Naive B cell (primary cell): ENCODE measurements at regions not wholly inside any gene's neighbourhood (a gene's known extent, or its start where the extent isn't known, plus 50 kb on each side); places are given as distances from the start of the nearest gene placed in this dataset.
"Not testable (repeated sequence)": the region's sequence is repeated elsewhere in the genome, so short reads cannot be mapped to it uniquely, and the experiment has no call there.

Experiments
- ATAC-seq, 2 donors: fragments of 150-1000 bp; cut with Tn5 transposase; 2 replicates each; pipeline ENCODE4 v1.10.0; 2021; ENCODE audit warnings: low read depth in 2 of 2, mild to moderate bottlenecking in 2 of 2, moderate library complexity in 2 of 2
- DNase-seq: peaks from one replicate; pipeline ENCODE4 v3.0.0; 2022
- H3K27ac Mint-ChIP-seq, 6 donors: one replicate each; pipeline ENCODE4 v1.8.0; 2020 to 2022; ENCODE audit warnings: mild to moderate bottlenecking in 6 of 6, mixed read lengths in 6 of 6, moderate library complexity in 5 of 6, inconsistent platforms in 2 of 6
- H3K27me3 Mint-ChIP-seq, 3 donors: one replicate each; pipeline ENCODE4 v1.8.0; 2021 to 2022; ENCODE audit warnings: mixed read lengths in 3 of 3, mild to moderate bottlenecking in 1 of 3
- H3K36me3 Mint-ChIP-seq, 2 donors: one replicate each; pipeline ENCODE4 v1.8.0; 2020 to 2022; ENCODE audit warnings: mixed read lengths in 2 of 2, inconsistent platforms in 1 of 2, mild to moderate bottlenecking in 1 of 2
- H3K4me1 Mint-ChIP-seq, 3 donors: one replicate each; pipeline ENCODE4 v1.8.0; 2020 to 2022; ENCODE audit warnings: mixed read lengths in 3 of 3, inconsistent platforms in 1 of 3, mild to moderate bottlenecking in 1 of 3, moderate library complexity in 1 of 3
- H3K4me3 Mint-ChIP-seq, 8 donors: one replicate each; pipeline ENCODE4 v1.8.0; 2020 to 2022; ENCODE audit warnings: mild to moderate bottlenecking in 8 of 8, mixed read lengths in 8 of 8, moderate library complexity in 8 of 8, inconsistent platforms in 2 of 8
- H3K9me3 Mint-ChIP-seq, 7 donors: one replicate each; pipeline ENCODE4 v1.8.0; 2020 to 2022; ENCODE audit warnings: mixed read lengths in 7 of 7, mild to moderate bottlenecking in 5 of 7, inconsistent platforms in 2 of 7, moderate library complexity in 1 of 7

GRCh38 chr3:26104851-26105251 lies 315.0 kb downstream of the OXSM start:
- H3K9me3 Mint-ChIP-seq, result peaks cover 0 to 8% (median 6%) of the 10 kb centered on the region in 7 donors
- ATAC-seq, result no peak
- no peak overlapping the region for H3K4me3 Mint-ChIP-seq
- DNase-seq, result no peak
- peaks cover 7 to 19% (median 12%) of the 10 kb centered on the region in 3 donors for H3K4me1 Mint-ChIP-seq
- no peaks in the 10 kb centered on the region for H3K27me3 Mint-ChIP-seq
- peak overlapping the region in 2 of 6 donors; percentile 35 to 49 for H3K27ac Mint-ChIP-seq
- H3K36me3 Mint-ChIP-seq, result no peaks in the 10 kb centered on the region

GRCh38 chr3:26105261-26105660 lies 315.4 kb downstream of the OXSM start:
- no peaks in the 10 kb centered on the region for H3K27me3 Mint-ChIP-seq
- no peaks in the 10 kb centered on the region for H3K36me3 Mint-ChIP-seq
- no peak overlapping the region for H3K4me3 Mint-ChIP-seq
- peak overlapping the region in 2 of 6 donors; percentile 35 to 49 for H3K27ac Mint-ChIP-seq
- DNase-seq, result no peak
- H3K4me1 Mint-ChIP-seq, result peaks cover 7 to 19% (median 12%) of the 10 kb centered on the region in 3 donors
- H3K9me3 Mint-ChIP-seq, result peaks cover 0 to 8% (median 6%) of the 10 kb centered on the region in 7 donors
- ATAC-seq, result no peak

DNA sequence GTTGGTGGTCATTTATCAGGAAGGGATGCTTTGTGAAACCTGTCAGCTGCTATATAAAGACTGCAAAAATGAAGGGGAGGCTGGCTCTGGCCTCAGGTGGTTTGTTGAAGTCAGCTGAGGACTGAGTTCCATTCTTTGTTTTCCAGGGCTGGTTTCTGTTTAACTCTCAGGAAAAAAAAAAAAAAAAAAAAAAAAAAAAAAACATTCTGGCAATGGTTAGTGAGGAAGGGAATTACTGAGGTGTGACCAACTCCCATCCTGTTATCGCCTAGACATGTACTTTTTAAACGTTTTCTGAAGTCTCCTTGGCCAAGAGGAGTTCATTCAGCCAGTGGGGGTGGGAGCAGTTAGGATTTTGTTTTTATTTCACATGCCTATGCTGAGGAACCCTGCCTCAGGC lies 316.3 kb downstream of the OXSM start:
- Mint-ChIP-seq H3K36me3 (no peaks in the 10 kb centered on the region), H3K27me3 (no peaks in the 10 kb centered on the region), H3K27ac (no peak overlapping the region), H3K4me1 (peaks cover 7 to 19% (median 12%) of the 10 kb centered on the region in 3 donors), H3K9me3 (peaks cover 0 to 5% (median 3%) of the 10 kb centered on the region in 7 donors), H3K4me3 (no peak overlapping the region)
- ATAC-seq (no peak), DNase-seq (no peak)

GRCh38 chr3:26108846-26109489 lies 319.1 kb downstream of the OXSM start:
- DNase-seq, result no peak
- H3K36me3 Mint-ChIP-seq, result no peaks in the 10 kb centered on the region

DNA sequence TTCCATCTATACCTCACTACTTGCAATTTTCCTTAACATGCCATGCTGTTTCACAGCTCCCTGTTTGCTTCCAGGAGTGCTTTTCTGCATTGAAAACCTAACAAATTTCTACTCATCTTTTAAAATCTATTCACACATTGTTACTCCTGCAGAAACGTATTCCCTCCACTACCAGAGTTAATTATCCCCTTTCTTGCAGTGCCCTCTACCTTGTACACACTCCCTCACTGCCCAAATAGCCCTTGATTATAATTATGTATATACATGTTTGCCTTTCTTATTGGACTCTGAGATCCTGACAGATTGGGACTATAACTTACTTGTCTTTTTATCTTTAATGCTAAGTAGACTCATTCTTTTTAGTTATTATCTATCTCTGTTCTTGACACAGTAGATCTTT lies 325.0 kb downstream of the OXSM start:
- H3K4me3 Mint-ChIP-seq, result no peak overlapping the region
- H3K4me1 Mint-ChIP-seq, result peaks cover 4 to 11% (median 5%) of the 10 kb centered on the region in 3 donors
- ATAC-seq, result no peak
- peaks cover 0 to 2% (median 0%) of the 10 kb centered on the region in 7 donors for H3K9me3 Mint-ChIP-seq
- no peak for DNase-seq
- H3K36me3 Mint-ChIP-seq, result no peaks in the 10 kb centered on the region
- H3K27me3 Mint-ChIP-seq, result no peaks in the 10 kb centered on the region
- H3K27ac Mint-ChIP-seq, result no peak overlapping the region

More at GRCh38 chr3:26108846-26109489, 319.1 kb downstream of the OXSM start:
- H3K27ac Mint-ChIP-seq, result no peak overlapping the region
- H3K4me1 Mint-ChIP-seq, result peaks cover 7 to 19% (median 12%) of the 10 kb centered on the region in 3 donors
- H3K9me3 Mint-ChIP-seq, result peaks cover 0 to 2% (median 0%) of the 10 kb centered on the region in 7 donors
- H3K4me3 Mint-ChIP-seq, result no peak overlapping the region
- H3K27me3 Mint-ChIP-seq, result no peaks in the 10 kb centered on the region
- no peak for ATAC-seq

- Mint-ChIP-seq H3K27me3 (no peaks in the 10 kb centered on the region), H3K4me3 (no peak overlapping the region), H3K9me3 (peaks cover 0 to 3% (median 0%) of the 10 kb centered on the region in 7 donors), H3K36me3 (no peaks in the 10 kb centered on the region), H3K4me1 (peaks cover 4 to 19% (median 5%) of the 10 kb centered on the region in 3 donors), H3K27ac (no peak overlapping the region)
- ATAC-seq (no peak), DNase-seq (no peak)
Observed at GRCh38 chr3:26118165-26118564, 328.3 kb downstream of the OXSM start.

GRCh38 chr3:26132942-26133341 lies 343.1 kb downstream of the OXSM start:
- Mint-ChIP-seq H3K36me3 (no peaks in the 10 kb centered on the region), H3K4me1 (no peaks in the 10 kb centered on the region), H3K9me3 (peaks cover 0 to 3% (median 0%) of the 10 kb centered on the region in 7 donors), H3K27ac (no peak overlapping the region), H3K27me3 (no peaks in the 10 kb centered on the region), H3K4me3 (no peak overlapping the region)
- DNase-seq, result no peak
- ATAC-seq, result no peak

DNA sequence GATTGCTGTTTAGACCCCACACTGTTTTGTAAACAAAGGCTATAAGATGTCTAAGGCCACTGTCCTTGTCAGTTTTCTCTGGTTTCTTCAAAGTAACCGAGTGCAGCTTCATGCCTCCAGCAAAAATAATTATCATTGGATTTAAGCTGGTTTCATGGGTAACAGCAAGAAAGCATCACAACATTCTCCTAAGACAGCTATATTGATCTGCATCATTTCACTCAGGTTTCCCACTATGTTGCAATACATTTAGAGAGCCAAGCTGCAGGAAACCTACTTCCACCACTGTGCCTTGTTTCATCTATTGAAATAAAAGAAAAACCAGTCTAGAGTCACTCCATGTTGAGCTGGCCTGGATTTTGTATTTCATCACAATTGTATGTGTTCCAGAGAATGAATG lies 351.4 kb downstream of the OXSM start:
- H3K36me3 Mint-ChIP-seq, result peaks cover 0 to 8% of the 10 kb centered on the region in 2 donors
- H3K4me1 Mint-ChIP-seq, result no peaks in the 10 kb centered on the region
- H3K27me3 Mint-ChIP-seq, result no peaks in the 10 kb centered on the region
- DNase-seq, result no peak
- no peak overlapping the region for H3K4me3 Mint-ChIP-seq
- no peak overlapping the region for H3K27ac Mint-ChIP-seq
- peaks cover 4 to 19% (median 7%) of the 10 kb centered on the region in 7 donors for H3K9me3 Mint-ChIP-seq
- no peak for ATAC-seq

GRCh38 chr3:26145769-26146168 lies 355.9 kb downstream of the OXSM start:
- DNase-seq (no peak), ATAC-seq (no peak)
- H3K9me3 Mint-ChIP-seq, result peaks cover 0 to 14% (median 4%) of the 10 kb centered on the region in 7 donors
- no peak overlapping the region for H3K4me3 Mint-ChIP-seq
- no peak overlapping the region for H3K27ac Mint-ChIP-seq
- no peaks in the 10 kb centered on the region for H3K4me1 Mint-ChIP-seq
- H3K27me3 Mint-ChIP-seq, result no peaks in the 10 kb centered on the region
- H3K36me3 Mint-ChIP-seq, result no peaks in the 10 kb centered on the region

DNA sequence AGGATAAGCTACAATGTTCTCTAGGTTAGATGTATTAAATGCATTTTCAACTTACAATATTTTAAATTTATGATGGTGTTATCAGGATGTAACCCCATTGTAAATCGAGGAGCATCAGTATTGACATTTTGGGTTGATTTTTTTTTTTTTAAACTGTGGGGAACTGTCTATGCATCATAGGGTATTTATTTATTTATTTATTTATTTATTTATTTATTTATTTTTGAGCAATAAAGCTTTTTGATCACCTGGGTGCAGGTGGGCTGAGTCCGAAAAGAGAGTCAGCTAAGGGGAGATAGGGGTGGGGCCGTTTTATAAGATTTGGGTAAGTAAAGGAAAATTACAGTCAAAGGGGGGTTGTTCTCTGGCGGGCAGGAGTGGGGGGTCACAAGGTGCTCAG lies 367.5 kb downstream of the OXSM start:
- not testable (repeated sequence) for H3K4me1 Mint-ChIP-seq, ATAC-seq, DNase-seq, H3K9me3 Mint-ChIP-seq, H3K4me3 Mint-ChIP-seq, H3K27ac Mint-ChIP-seq, H3K36me3 Mint-ChIP-seq, H3K27me3 Mint-ChIP-seq

- DNase-seq (no peak), ATAC-seq (no peak)
- H3K36me3 Mint-ChIP-seq, result no peaks in the 10 kb centered on the region
- H3K27ac Mint-ChIP-seq, result no peak overlapping the region
- peaks cover 0 to 28% (median 10%) of the 10 kb centered on the region in 7 donors for H3K9me3 Mint-ChIP-seq
- no peaks in the 10 kb centered on the region for H3K27me3 Mint-ChIP-seq
- H3K4me1 Mint-ChIP-seq, result no peaks in the 10 kb centered on the region
- no peak overlapping the region for H3K4me3 Mint-ChIP-seq
Observed at GRCh38 chr3:26171006-26171405, 381.1 kb downstream of the OXSM start.

DNA sequence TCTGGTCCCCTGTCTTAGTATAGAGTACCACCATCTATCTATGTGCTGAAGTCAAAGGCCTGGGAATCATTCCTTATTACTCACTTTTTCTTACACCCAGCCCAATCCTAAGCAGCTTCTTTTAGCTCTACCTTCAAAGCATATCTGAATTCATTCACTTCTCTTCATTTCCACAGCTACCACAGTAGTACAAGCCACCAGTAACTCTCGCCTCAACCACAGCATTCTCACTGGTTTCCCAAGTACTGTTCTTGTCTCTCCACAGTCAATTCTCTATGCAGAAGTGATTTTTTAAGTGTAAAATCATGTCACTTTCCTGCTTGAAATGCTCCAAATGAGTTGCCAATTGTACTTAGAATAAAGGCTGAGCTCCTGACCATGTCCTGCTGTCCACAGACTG lies 401.7 kb downstream of the OXSM start:
- ATAC-seq, result no peak
- Mint-ChIP-seq H3K27ac (no peak overlapping the region), H3K9me3 (peaks cover 2 to 15% (median 13%) of the 10 kb centered on the region in 7 donors), H3K4me1 (no peaks in the 10 kb centered on the region), H3K4me3 (no peak overlapping the region), H3K36me3 (no peaks in the 10 kb centered on the region), H3K27me3 (no peaks in the 10 kb centered on the region)
- DNase-seq, result no peak

GRCh38 chr3:26193558-26193957 lies 403.7 kb downstream of the OXSM start:
- H3K4me1 Mint-ChIP-seq, result no peaks in the 10 kb centered on the region
- no peak overlapping the region for H3K27ac Mint-ChIP-seq
- ATAC-seq (no peak), DNase-seq (no peak)
- H3K27me3 Mint-ChIP-seq, result no peaks in the 10 kb centered on the region
- peaks cover 2 to 15% (median 10%) of the 10 kb centered on the region in 7 donors for H3K9me3 Mint-ChIP-seq
- no peak overlapping the region for H3K4me3 Mint-ChIP-seq
- no peaks in the 10 kb centered on the region for H3K36me3 Mint-ChIP-seq

- no peak for ATAC-seq
- Mint-ChIP-seq H3K27ac (no peak overlapping the region), H3K27me3 (no peaks in the 10 kb centered on the region), H3K36me3 (no peaks in the 10 kb centered on the region), H3K4me3 (no peak overlapping the region), H3K9me3 (no peaks in the 10 kb centered on the region), H3K4me1 (no peaks in the 10 kb centered on the region)
- DNase-seq, result no peak
Observed at GRCh38 chr3:26196781-26197180, 406.9 kb downstream of the OXSM start.
